CD4-positive, alpha-beta T cell (primary cell): ENCODE measurements at regions not wholly inside any gene's neighbourhood (a gene's known extent, or its start where the extent isn't known, plus 50 kb on each side); places are given as distances from the start of the nearest gene placed in this dataset.

ENCODE experiments used
- ATAC-seq: fragments of 200-7000 bp; cut with Tn5 transposase; one replicate; pipeline ENCODE4 v1.10.0; 2022; ENCODE audit warnings: mild to moderate bottlenecking; ENCODE audit not compliant: poor library complexity
- CTCF ChIA-PET: fragments of 350-600 bp; sonication (Branson Sonifier 250); formaldehyde crosslinking; loops from one replicate; lab custom pipeline; 2021; ENCODE audit warnings: antibody characterized with exemption, inconsistent platforms; lab: Charles Lee
- POLR2A ChIA-PET: fragments of 350-600 bp; sonication (Branson Sonifier 250); formaldehyde crosslinking; loops from one replicate; lab custom pipeline; 2021; ENCODE audit warnings: antibody characterized with exemption, inconsistent platforms; lab: Charles Lee
- DNase-seq, 14 experiments: peaks; one replicate each; pipeline ENCODE4 v3.0.0-alpha.2; 2013 to 2020; ENCODE audit warnings: mixed read lengths in 2 of 14
- H3K27ac ChIP-seq, 2 donors: one replicate each; pipeline versions ENCODE4 v1.5.1 to v1.7.0; 2013; ENCODE audit warnings: low read length in 2 of 2, low read depth in 1 of 2, mild to moderate bottlenecking in 1 of 2
- H3K27me3 ChIP-seq, 2 experiments: 1 replicate in 1 of 2; 2 replicates in 1 of 2; pipeline versions ENCODE4 v1.6.1 to v1.7.0; 2013; ENCODE audit warnings: low read length in 2 of 2, control low read depth in 1 of 2, mild to moderate bottlenecking in 1 of 2, moderate library complexity in 1 of 2; ENCODE audit not compliant: insufficient read depth in 2 of 2, control insufficient read depth in 1 of 2
- H3K36me3 ChIP-seq: one replicate; pipeline ENCODE4 v1.6.1; 2013; ENCODE audit warnings: low read length, control low read depth; ENCODE audit not compliant: insufficient read depth
- H3K4me1 ChIP-seq: one replicate; pipeline ENCODE4 v1.6.1; 2013; ENCODE audit warnings: low read length, control low read depth; ENCODE audit not compliant: insufficient read depth
- H3K4me3 ChIP-seq: one replicate; pipeline ENCODE4 v1.5.1; 2013; ENCODE audit warnings: mild to moderate bottlenecking, low read length, moderate library complexity
- H3K9me3 ChIP-seq, 2 experiments: 1 replicate in 1 of 2; 2 replicates in 1 of 2; pipeline versions ENCODE4 v1.6.1 to v1.7.0; 2013; ENCODE audit warnings: low read length in 2 of 2, mild to moderate bottlenecking in 2 of 2, control low read depth in 1 of 2, moderate library complexity in 1 of 2; ENCODE audit not compliant: control insufficient read depth in 1 of 2, insufficient read depth in 1 of 2
- H3K27ac Mint-ChIP-seq: one replicate; pipeline ENCODE4 v1.8.0; 2020; ENCODE audit warnings: mixed read lengths
- H3K27me3 Mint-ChIP-seq: one replicate; pipeline ENCODE4 v1.8.0; 2021; ENCODE audit warnings: mixed read lengths
- H3K36me3 Mint-ChIP-seq: one replicate; pipeline ENCODE4 v1.8.0; 2021; ENCODE audit warnings: low read depth, mixed read lengths
- H3K4me1 Mint-ChIP-seq: one replicate; pipeline ENCODE4 v1.8.0; 2021; ENCODE audit warnings: low read depth, mixed read lengths
- H3K4me3 Mint-ChIP-seq: one replicate; pipeline ENCODE4 v1.8.0; 2020; ENCODE audit warnings: mild to moderate bottlenecking, mixed read lengths
- H3K9me3 Mint-ChIP-seq: one replicate; pipeline ENCODE4 v1.8.0; 2020; ENCODE audit warnings: mixed read lengths
- CTCF ChIP-seq: fragments of 200-600 bp; IDR thresholded peaks from one replicate; pipeline ENCODE4 v1.8.0; 2022; ENCODE audit warnings: antibody characterized with exemption, mild to moderate bottlenecking
- intact Hi-C, 2 experiments: fragments of 100-400 bp; cut with DNase I in 1 of 2; cut with micrococcal nuclease in 1 of 2; formaldehyde crosslinking; loops; one replicate each; pipeline versions ENCODE4 v1.15.1 to v1.9.0; 2023 to 2025; cut with DNase I, micrococcal nuclease

GRCh38 chr5:93327605-93328004, 253.4 kb downstream of the NR2F1-AS1 start:
- ATAC-seq, result no peak
- ChIA-PET CTCF (no interaction called here), POLR2A (no interaction called here)
- Histone ChIP-seq H3K27me3 (no peaks in the 10 kb centered on the region), H3K27ac (no peak overlapping the region), H3K4me3 (no peak overlapping the region), H3K36me3 (no peaks in the 10 kb centered on the region), H3K9me3 (no peaks in the 10 kb centered on the region), H3K4me1 (no peaks in the 10 kb centered on the region)
- H3K36me3 Mint-ChIP-seq, result no peaks in the 10 kb centered on the region
- intact Hi-C loops, result no loop called here
- H3K4me3 Mint-ChIP-seq, result no peak overlapping the region
- DNase-seq, result no peak
- H3K4me1 Mint-ChIP-seq, result no peaks in the 10 kb centered on the region
- H3K27ac Mint-ChIP-seq, result no peak overlapping the region
- TF ChIP-seq CTCF, result no peak
- H3K27me3 Mint-ChIP-seq, result no peaks in the 10 kb centered on the region
- H3K9me3 Mint-ChIP-seq, result no peaks in the 10 kb centered on the region

- Mint-ChIP-seq H3K4me1 (no peaks in the 10 kb centered on the region), H3K36me3 (no peaks in the 10 kb centered on the region), H3K27ac (no peak overlapping the region), H3K9me3 (no peaks in the 10 kb centered on the region), H3K4me3 (no peak overlapping the region), H3K27me3 (no peaks in the 10 kb centered on the region)
- ChIA-PET POLR2A (no interaction called here), CTCF (no interaction called here)
- H3K36me3 ChIP-seq, result no peaks in the 10 kb centered on the region
- no peak overlapping the region for H3K4me3 ChIP-seq
- no peaks in the 10 kb centered on the region for H3K4me1 ChIP-seq
- no peaks in the 10 kb centered on the region for H3K9me3 ChIP-seq
- H3K27me3 ChIP-seq, result no peaks in the 10 kb centered on the region
- ATAC-seq (no peak), DNase-seq (no peak)
- intact Hi-C loops, result no loop called here
- no peak overlapping the region for H3K27ac ChIP-seq
- no peak for TF ChIP-seq CTCF
Observed at GRCh38 chr5:93325946-93326345, 255.1 kb downstream of the NR2F1-AS1 start.

- DNase-seq, result no peak
- CTCF ChIA-PET, result no interaction called here
- Mint-ChIP-seq H3K4me3 (no peak overlapping the region), H3K27me3 (peaks cover 5% of the 10 kb centered on the region), H3K4me1 (no peaks in the 10 kb centered on the region), H3K9me3 (no peaks in the 10 kb centered on the region), H3K36me3 (no peaks in the 10 kb centered on the region), H3K27ac (no peak overlapping the region)
- Histone ChIP-seq H3K4me3 (no peak overlapping the region), H3K4me1 (no peaks in the 10 kb centered on the region), H3K27ac (no peak overlapping the region), H3K27me3 (no peaks in the 10 kb centered on the region), H3K36me3 (no peaks in the 10 kb centered on the region), H3K9me3 (no peaks in the 10 kb centered on the region)
- no peak for TF ChIP-seq CTCF
- ATAC-seq, result no peak
- intact Hi-C loops, result no loop called here
- POLR2A ChIA-PET, result no interaction called here
Observed at GRCh38 chr5:93322974-93323860, 257.8 kb downstream of the NR2F1-AS1 start.
